A549 (cell line): ENCODE measurements at regions not wholly inside any gene's neighbourhood (a gene's known extent, or its start where the extent isn't known, plus 50 kb on each side); places are given as distances from the start of the nearest gene placed in this dataset.
A peak's percentile ranks its signal among the peaks of the same experiment; 100 is the strongest.

ENCODE experiments used
- ATAC-seq, 2 experiments: fragments of 200-7000 bp in 1 of 2; fragments of >200 bp in 1 of 2; cut with Nextera tagmentation in 1 of 2; cut with Tn5 transposase in 1 of 2; 3 replicates each; pipeline versions ENCODE4 v1.8.0 to v1.9.1; 2018 to 2020; ENCODE audit warnings: mild to moderate bottlenecking in 1 of 2, moderate library complexity in 1 of 2
- CTCF ChIA-PET: fragments of 300-600 bp; sonication (Branson Sonifier 250); formaldehyde crosslinking; extraction: SDS; loops from one replicate; lab custom pipeline; 2021; ENCODE audit warnings: antibody characterized with exemption, inconsistent platforms; lab: Yijun Ruan, JAX
- POLR2A ChIA-PET: fragments of 350-600 bp; formaldehyde crosslinking; extraction: SDS; loops from one replicate; lab custom pipeline; 2021; ENCODE audit warnings: antibody characterized with exemption, inconsistent platforms; lab: Yijun Ruan, JAX
- DNase-seq, 2 experiments: peaks; one replicate each; pipeline versions ENCODE4 v3.0.0 to v3.0.0-alpha.2; 2011 to 2016; ENCODE audit warnings: low read depth in 1 of 2, low spot score in 1 of 2
- FAIRE-seq: peaks from 2 replicates; lab custom pipeline; 2011; peaks lifted over from hg19 to GRCh38; lab: Jason Lieb, UNC
- H3K27ac ChIP-seq, 2 experiments: fragments of >200 bp; sonication (Bioruptor Twin); formaldehyde crosslinking; 3 replicates each; pipeline ENCODE4 v1.5.1; 2016 to 2017
- H3K4me1 ChIP-seq: fragments of >200 bp; sonication (Bioruptor Twin); formaldehyde crosslinking; 3 replicates; pipeline ENCODE4 v1.6.1; 2016
- H3K4me2 ChIP-seq: fragments of >200 bp; sonication (Bioruptor Twin); formaldehyde crosslinking; 3 replicates; pipeline ENCODE4 v1.6.1; 2016
- H3K4me3 ChIP-seq: fragments of >200 bp; sonication (Bioruptor Twin); formaldehyde crosslinking; 3 replicates; pipeline ENCODE4 v1.5.1; 2016
- H3K9me3 ChIP-seq: fragments of >200 bp; sonication (Bioruptor Twin); formaldehyde crosslinking; 3 replicates; pipeline ENCODE4 v1.6.1; 2016
- ATOH8 ChIP-seq: fragments of 250-450 bp; sonication (Bioruptor Pico); IDR thresholded peaks from 2 replicates; pipeline ENCODE4 v1.5.0; 2020; ENCODE audit warnings: low read depth, mild to moderate bottlenecking, moderate library complexity
- CHD2 ChIP-seq: fragments of 150-350 bp; IDR thresholded peaks from 2 replicates; pipeline ENCODE4 v1.6.1; 2014; ENCODE audit warnings: low read length; ENCODE audit not compliant: partially characterized antibody
- CTCF ChIP-seq: fragments of >200 bp; sonication (Bioruptor Twin); formaldehyde crosslinking; IDR thresholded peaks from 3 replicates; pipeline ENCODE4 v1.5.1; 2016
- EHMT2 ChIP-seq: fragments of 200-600 bp; sonication (generic); IDR thresholded peaks from 2 replicates; pipeline ENCODE4 v1.6.1; 2016; ENCODE audit warnings: antibody characterized with exemption, low read depth, mild to moderate bottlenecking, moderate library complexity
- ESRRA ChIP-seq: fragments of 150-350 bp; IDR thresholded peaks from 2 replicates; pipeline ENCODE4 v1.6.1; 2014; ENCODE audit warnings: mild to moderate bottlenecking, low read length, borderline replicate concordance
- FOSL2 ChIP-seq, 2 experiments: fragments of 450-650 bp in 1 of 2; fragments of >200 bp in 1 of 2; sonication (Bioruptor Twin) in 1 of 2; formaldehyde crosslinking; IDR thresholded peaks; 2 replicates each; pipeline versions ENCODE4 v1.5.0 to v1.6.1; 2016 to 2020; ENCODE audit warnings: mild to moderate bottlenecking in 1 of 2, moderate library complexity in 1 of 2
- FOXS1 ChIP-seq: fragments of 250-450 bp; sonication (Bioruptor Pico); IDR thresholded peaks from 2 replicates; pipeline ENCODE4 v1.5.0; 2020; ENCODE audit warnings: mild to moderate bottlenecking, moderate library complexity
- HMGXB4 ChIP-seq: fragments of 250-450 bp; sonication (Bioruptor Pico); IDR thresholded peaks from 2 replicates; pipeline ENCODE4 v1.5.0; 2021; ENCODE audit warnings: mild to moderate bottlenecking, moderate library complexity, borderline replicate concordance
- HOXA7 ChIP-seq: fragments of 250-450 bp; sonication (Bioruptor Pico); IDR thresholded peaks from 2 replicates; pipeline ENCODE4 v1.5.0; 2020; ENCODE audit warnings: mild to moderate bottlenecking, moderate library complexity
- HOXB13 ChIP-seq: fragments of 250-450 bp; sonication (Bioruptor Pico); IDR thresholded peaks from 2 replicates; pipeline ENCODE4 v1.5.0; 2020; ENCODE audit warnings: low read depth, mild to moderate bottlenecking, moderate library complexity
- HOXB5 ChIP-seq: fragments of 250-450 bp; sonication (Bioruptor Pico); IDR thresholded peaks from 2 replicates; pipeline ENCODE4 v1.5.0; 2020; ENCODE audit warnings: mild to moderate bottlenecking, moderate library complexity
- KDM5A ChIP-seq: fragments of 200-600 bp; sonication (generic); IDR thresholded peaks from 2 replicates; pipeline ENCODE4 v1.6.1; 2016; ENCODE audit warnings: antibody characterized with exemption, mild to moderate bottlenecking
- MYC ChIP-seq: IDR thresholded peaks from 2 replicates; pipeline ENCODE4 v1.6.1; 2012; ENCODE audit warnings: mild to moderate bottlenecking, inconsistent platforms, low read length, improper control_type of control experiment, borderline replicate concordance
- NFE2L2 ChIP-seq: fragments of 150-350 bp; conservative IDR thresholded peaks from 2 replicates; pipeline ENCODE4 v1.6.1; 2014; ENCODE audit warnings: low read length
- PBX3 ChIP-seq: IDR thresholded peaks from 2 replicates; pipeline ENCODE4 v1.6.1; 2012
- PHF8 ChIP-seq: fragments of 200-600 bp; sonication (generic); IDR thresholded peaks from 2 replicates; pipeline ENCODE4 v1.6.1; 2016; ENCODE audit warnings: low read depth, mild to moderate bottlenecking, antibody characterized with exemption, moderate library complexity, borderline replicate concordance
- POLR2A ChIP-seq: IDR thresholded peaks from 2 replicates; pipeline ENCODE4 v1.6.1; 2012; ENCODE audit warnings: mild to moderate bottlenecking, low read length
- RAD21 ChIP-seq, 2 experiments: fragments of >200 bp in 1 of 2; sonication (Bioruptor Twin) in 1 of 2; formaldehyde crosslinking in 1 of 2; IDR thresholded peaks in 1 of 2; conservative IDR thresholded peaks in 1 of 2; 2 replicates in 1 of 2; 3 replicates in 1 of 2; pipeline ENCODE4 v1.6.1; 2012 to 2018; ENCODE audit warnings: inconsistent platforms in 1 of 2
- RCOR1 ChIP-seq: fragments of 150-350 bp; IDR thresholded peaks from 2 replicates; pipeline ENCODE4 v1.6.1; 2014; ENCODE audit warnings: antibody characterized with exemption, low read length, low read depth
- RNF2 ChIP-seq: fragments of 200-600 bp; sonication (generic); IDR thresholded peaks from 2 replicates; pipeline ENCODE4 v1.6.1; 2016; ENCODE audit warnings: low read depth, mild to moderate bottlenecking, antibody characterized with exemption, moderate library complexity, borderline replicate concordance
- SMC3 ChIP-seq: fragments of >200 bp; sonication (Bioruptor Twin); formaldehyde crosslinking; IDR thresholded peaks from 3 replicates; pipeline ENCODE4 v1.6.1; 2018; ENCODE audit warnings: inconsistent platforms
- TP53 ChIP-seq: fragments of 250-450 bp; sonication (Bioruptor Pico); IDR thresholded peaks from 2 replicates; pipeline ENCODE4 v1.5.0; 2021; ENCODE audit warnings: mild to moderate bottlenecking, moderate library complexity
- USF2 ChIP-seq: fragments of 450-650 bp; IDR thresholded peaks from 2 replicates; pipeline ENCODE4 v1.6.1; 2014; ENCODE audit warnings: antibody characterized with exemption
- ZFP36 ChIP-seq: fragments of 450-650 bp; IDR thresholded peaks from 2 replicates; pipeline ENCODE4 v1.6.1; 2014; ENCODE audit warnings: borderline replicate concordance; ENCODE audit not compliant: partially characterized antibody
- ZNF302 ChIP-seq: fragments of 250-450 bp; sonication (Bioruptor Pico); IDR thresholded peaks from 2 replicates; pipeline ENCODE4 v1.9.0; 2021; ENCODE audit warnings: inconsistent platforms, mild to moderate bottlenecking, moderate library complexity
- ZSCAN20 ChIP-seq: fragments of 250-450 bp; sonication (Bioruptor Pico); IDR thresholded peaks from 2 replicates; pipeline ENCODE4 v1.8.0; 2022; ENCODE audit warnings: mild to moderate bottlenecking, moderate library complexity
- WGBS: methylation state at CpG from one replicate; pipeline ENCODE4 v1.1.6; 2017; ENCODE audit errors: missing lambda C conversion rate; 5-methylcytosine and 5-hydroxymethylcytosine counted together

GRCh38 chr4:157992038-157992705 is 180.7 kb downstream of the GASK1B start:
- Histone ChIP-seq H3K4me2 (peak overlapping the region; percentile 61), H3K27ac (peak overlapping the region; percentile 36 to 60; a peak in 3 of 6 replicates), H3K4me1 (peaks cover 25% of the 10 kb centered on the region; the same call in 2 of the 3 replicates), H3K9me3 (no peaks in the 10 kb centered on the region), H3K4me3 (peak overlapping the region; percentile 23; the same call in 1 of the 3 replicates)
- ATAC-seq (peak; percentile 39 to 71; a peak in 5 of 6 replicates), DNase-seq (peak; percentile 13 to 68), FAIRE-seq (no peak)
- CTCF ChIA-PET, result no interaction called here
- POLR2A ChIA-PET, result no interaction called here
- TF ChIP-seq HOXB13 (CRISPR knock-in tag) (no peak), TP53 (no peak), CTCF (peak; percentile 82), FOXS1 (no peak), RNF2 (no peak), ZFP36 (no peak), HOXB5 (no peak), MYC (no peak), SMC3 (peak; percentile 93), POLR2A (no peak), RAD21 (conservative IDR thresholded peaks at IDR 0.05 in 1 of 2, IDR thresholded peaks at IDR 0.05 in 1 of 2) (peak; percentile 87 to 91), ZNF302 (CRISPR knock-in tag) (no peak)
- whole genome bisulfite sequencing, result 25% methylated on average over 6 of the region's 6 CpGs

- FAIRE-seq (no peak), ATAC-seq (no peak)
- WGBS, result 60% methylated on average over 2 of the region's 2 CpGs
- no peak for TF ChIP-seq PBX3
- TF ChIP-seq, all 56 proteins: peak for 0
- no peaks in the 10 kb centered on the region for H3K9me3 ChIP-seq
- ChIA-PET CTCF (no interaction called here), POLR2A (no interaction called here)
- peaks cover 11% of the 10 kb centered on the region; the same call in 2 of the 3 replicates for H3K4me1 ChIP-seq
- no peak overlapping the region for H3K4me3 ChIP-seq
- no peak for DNase-seq
- H3K4me2 ChIP-seq, result no peak overlapping the region
- no peak overlapping the region for H3K27ac ChIP-seq
Observed at GRCh38 chr4:157988641-157989040, 184.2 kb downstream of the GASK1B start.

GRCh38 chr4:157984285-157984911 is 188.4 kb downstream of the GASK1B start:
- Histone ChIP-seq H3K4me3 (no peak overlapping the region), H3K4me1 (no peaks in the 10 kb centered on the region), H3K4me2 (no peak overlapping the region), H3K27ac (no peak overlapping the region), H3K9me3 (no peaks in the 10 kb centered on the region)
- DNase-seq (no peak), FAIRE-seq (no peak), ATAC-seq (no peak)
- ChIA-PET POLR2A (no interaction called here), CTCF (no interaction called here)
- WGBS, result 54% methylated on average over 4 of the region's 4 CpGs
- TF ChIP-seq RCOR1 (no peak), ATOH8 (CRISPR knock-in tag) (no peak), USF2 (no peak), NFE2L2 (no peak), HOXA7 (CRISPR knock-in tag) (no peak), FOSL2 (IDR thresholded peaks at IDR 0.05) (no peak), FOSL2 (CRISPR knock-in tag; IDR thresholded peaks at IDR 0.05) (no peak), KDM5A (no peak), EHMT2 (no peak), PHF8 (no peak), HOXB13 (CRISPR knock-in tag) (no peak), HMGXB4 (no peak), ESRRA (no peak), RNF2 (no peak), CHD2 (no peak), ZSCAN20 (CRISPR knock-in tag) (no peak), SMC3 (no peak)
